IPS-18c (cell line): ENCODE measurements at regions not wholly inside any gene's neighbourhood (a gene's known extent, or its start where the extent isn't known, plus 50 kb on each side); places are given as distances from the start of the nearest gene placed in this dataset.

ENCODE experiments used
- H3K4me3 ChIP-seq: 2 replicates; pipeline ENCODE4 v1.7.0; 2013; ENCODE audit warnings: low read depth, mild to moderate bottlenecking, low read length, moderate library complexity; ENCODE audit not compliant: insufficient read depth
- H3K9me3 ChIP-seq: one replicate; pipeline ENCODE4 v1.6.1; 2013; ENCODE audit warnings: mild to moderate bottlenecking, low read length, moderate library complexity; ENCODE audit not compliant: control insufficient read depth, insufficient read depth

DNA sequence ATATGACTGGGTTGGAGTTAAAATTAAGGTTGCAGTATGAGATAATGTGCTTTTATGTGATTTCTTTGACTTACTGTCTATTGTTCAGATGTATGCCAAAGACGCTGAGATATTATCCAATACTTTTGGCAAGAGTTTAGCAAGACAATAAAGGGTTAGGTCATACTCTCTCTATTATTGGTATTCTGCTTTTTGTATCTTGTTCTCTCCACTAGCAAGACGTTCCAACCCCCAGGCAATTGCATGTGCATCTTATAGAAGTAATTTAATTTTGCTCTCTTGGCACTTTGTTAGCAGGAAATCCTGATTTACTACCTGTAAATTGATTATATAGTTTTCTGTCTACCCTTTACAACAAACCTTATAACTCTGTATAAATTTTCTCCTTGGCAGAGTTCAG lies 1093.6 kb downstream of the CDH9 start:
- Histone ChIP-seq H3K4me3 (no peak overlapping the region), H3K9me3 (no peaks in the 10 kb centered on the region)

DNA sequence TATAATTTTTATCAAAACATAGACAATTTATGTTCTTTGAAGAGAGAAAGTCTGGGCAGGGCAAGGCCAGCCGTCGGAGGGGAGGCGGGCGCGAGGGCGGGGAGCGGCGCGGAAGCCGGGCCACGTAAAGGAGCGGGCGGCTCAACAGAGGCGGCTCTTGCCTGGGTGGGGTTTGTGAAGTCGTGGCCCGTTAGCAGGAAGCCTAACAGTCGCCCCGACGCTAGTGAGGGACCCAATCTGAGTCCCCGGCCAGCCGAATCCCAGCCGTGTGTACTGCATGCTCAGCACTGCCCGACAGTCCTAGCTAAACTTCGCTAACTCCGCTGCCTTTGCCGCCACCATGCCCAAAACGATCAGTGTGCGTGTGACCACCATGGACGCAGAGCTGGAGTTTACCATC lies 1129.2 kb downstream of the CDH9 start:
- Histone ChIP-seq H3K9me3 (peaks cover 2% of the 10 kb centered on the region), H3K4me3 (no peak overlapping the region)

DNA sequence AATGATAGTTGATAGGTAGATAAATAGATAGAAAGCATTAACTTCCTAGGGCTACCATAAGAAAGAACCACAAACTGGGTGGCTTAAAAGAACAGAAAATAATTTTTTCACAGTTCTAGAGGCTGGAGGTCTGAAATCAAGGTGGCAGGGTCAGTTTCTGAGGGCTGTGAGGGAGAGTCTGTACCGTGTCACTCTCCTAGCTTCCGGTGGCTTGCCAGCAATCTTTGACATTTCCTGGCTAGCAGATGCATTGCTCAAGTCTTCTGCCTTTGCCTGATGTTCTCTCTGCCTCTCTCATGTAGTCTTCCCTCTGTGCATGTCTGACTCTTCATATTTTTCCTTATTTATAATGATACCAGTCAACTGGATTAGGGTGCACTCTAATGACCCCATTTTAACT lies 1132.7 kb downstream of the CDH9 start:
- no peak overlapping the region for H3K4me3 ChIP-seq
- H3K9me3 ChIP-seq: no peaks in the 10 kb centered on the region

DNA sequence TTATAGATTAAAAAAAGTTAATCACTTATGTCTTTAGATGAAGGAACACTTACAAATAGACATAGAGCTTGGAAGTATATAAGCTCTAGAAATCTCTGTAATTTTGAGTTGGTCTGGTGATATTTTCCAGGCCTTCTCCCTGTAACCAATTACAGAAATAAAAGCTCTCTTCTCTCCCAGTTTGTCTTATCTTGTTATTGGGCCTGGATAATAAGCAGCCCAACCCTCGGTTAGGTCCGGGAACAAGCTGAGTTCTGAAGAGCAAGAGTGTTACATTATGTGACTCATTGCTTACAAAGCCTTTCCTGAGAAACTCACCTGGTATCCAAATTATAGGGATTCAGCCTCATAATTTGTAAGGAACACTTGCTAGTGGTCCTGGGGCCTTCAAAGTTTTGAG lies 1146.2 kb downstream of the CDH9 start:
- Histone ChIP-seq H3K9me3 (peaks cover 3% of the 10 kb centered on the region), H3K4me3 (no peak overlapping the region)

DNA sequence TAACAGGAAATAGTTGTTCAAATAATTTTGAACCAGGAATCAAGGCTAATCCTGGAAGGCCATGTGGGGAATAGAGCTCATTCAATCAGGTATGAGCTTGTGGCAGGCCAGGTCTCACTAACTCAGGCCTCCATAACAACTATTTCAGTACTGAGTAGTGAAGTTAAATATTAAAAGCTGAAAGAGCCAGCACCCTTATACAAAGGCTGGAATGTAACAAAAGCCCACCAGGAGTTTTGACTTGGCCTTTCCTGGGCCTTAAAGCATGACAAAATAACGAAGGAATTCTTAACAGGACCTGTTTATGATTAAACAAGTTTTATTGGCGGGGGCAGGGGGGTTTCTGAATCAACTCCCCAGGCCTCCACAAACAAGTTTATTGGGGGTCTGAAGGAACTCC lies 1146.7 kb downstream of the CDH9 start:
- H3K9me3 ChIP-seq: peaks cover 3% of the 10 kb centered on the region

DNA sequence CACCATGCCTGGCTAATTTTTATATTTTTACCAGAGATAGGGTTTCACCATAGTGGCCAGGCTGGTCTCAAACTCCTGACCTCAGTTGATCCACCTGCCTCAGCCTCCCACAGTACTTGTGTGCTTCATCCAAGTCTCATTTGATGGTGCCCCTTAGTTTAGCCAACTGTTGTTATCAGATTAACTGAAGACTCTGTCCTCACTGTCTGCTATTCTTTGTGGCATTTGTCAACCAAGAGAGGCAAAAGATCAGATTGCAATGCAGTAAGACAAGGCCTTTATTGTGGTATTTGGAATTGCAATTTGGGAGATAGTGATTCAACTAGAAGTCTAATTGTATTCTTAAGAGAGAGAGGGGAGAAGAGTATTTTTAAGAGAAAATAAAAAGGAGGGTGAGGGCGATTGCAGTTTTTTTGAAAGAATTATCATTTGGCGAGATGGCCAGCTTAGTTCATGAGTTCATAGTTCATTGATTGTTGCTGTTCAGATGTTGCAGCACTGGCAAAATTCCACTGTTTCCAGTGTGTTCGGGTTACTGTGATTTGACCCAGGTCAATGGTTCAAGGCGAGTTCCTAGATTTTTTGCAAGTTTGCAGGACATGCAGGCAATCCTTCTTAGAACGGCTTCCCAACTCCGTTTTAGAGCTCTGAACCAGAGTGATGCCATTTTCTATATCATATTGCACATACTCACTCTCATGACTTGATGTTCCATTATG lies 1156.9 kb downstream of the CDH9 start:
- H3K4me3 ChIP-seq: no peak overlapping the region
- H3K9me3 ChIP-seq: no peaks in the 10 kb centered on the region

More for the DNA sequence above, 1146.7 kb downstream of the CDH9 start:
- H3K4me3 ChIP-seq: no peak overlapping the region

DNA sequence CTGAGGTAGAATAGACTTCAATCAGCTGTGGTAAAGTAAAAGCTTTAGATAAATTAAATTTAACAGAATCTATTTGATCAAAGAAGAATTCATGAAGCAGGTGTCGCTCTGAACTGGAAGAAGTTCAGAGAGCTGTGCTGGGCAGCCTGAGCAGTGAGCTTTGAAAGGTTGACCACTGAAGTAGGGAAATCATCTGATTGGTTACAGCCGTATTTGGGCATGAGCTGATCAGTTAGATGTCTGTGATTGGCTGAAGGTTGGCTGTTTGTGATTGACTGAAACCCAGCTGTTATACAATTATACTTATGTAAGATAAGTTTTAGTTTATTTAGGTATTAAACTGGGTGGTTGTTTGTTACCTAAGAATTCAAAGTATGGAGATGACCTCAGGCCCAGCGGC lies 1174.6 kb downstream of the CDH9 start:
- H3K9me3 ChIP-seq: no peaks in the 10 kb centered on the region
- H3K4me3 ChIP-seq: no peak overlapping the region

DNA sequence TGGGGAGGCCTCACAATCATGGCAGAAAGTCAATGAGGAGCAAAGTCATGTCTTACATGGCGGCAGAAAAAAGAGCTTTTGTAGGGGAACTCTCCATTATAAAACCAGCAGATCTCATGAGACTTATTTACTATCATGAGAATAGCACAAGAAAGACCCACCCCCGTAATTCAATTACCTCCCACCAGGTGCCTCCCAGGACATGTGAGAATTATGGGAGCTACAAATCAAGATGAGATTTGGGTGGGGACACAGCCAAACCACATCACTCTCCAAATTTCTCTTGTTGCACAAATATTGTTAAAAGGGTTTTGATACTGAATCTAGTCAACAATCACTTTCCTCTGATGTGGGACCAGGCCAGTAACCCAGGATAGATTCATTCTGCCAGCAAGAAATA lies 1176.1 kb downstream of the CDH9 start:
- H3K4me3 ChIP-seq: no peak overlapping the region
- H3K9me3 ChIP-seq: no peaks in the 10 kb centered on the region

DNA sequence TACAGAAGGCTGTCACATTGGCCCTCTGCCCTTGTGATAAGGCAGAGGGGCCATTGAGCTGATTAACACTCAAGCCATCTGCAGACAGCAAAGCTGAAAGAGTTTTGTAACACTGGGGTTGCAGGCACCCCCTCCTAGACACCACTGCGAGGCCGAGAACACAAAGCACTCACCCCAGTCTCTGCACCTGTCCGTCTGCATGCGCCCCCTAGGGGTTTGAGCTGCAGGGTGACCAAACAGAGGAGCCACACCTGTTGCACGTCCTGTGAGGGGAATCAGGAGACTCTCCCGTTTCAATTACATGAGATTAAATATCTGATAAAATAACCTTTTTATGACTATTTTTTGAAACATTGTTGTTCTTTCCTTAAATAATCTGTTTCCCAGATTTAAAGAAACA lies 1180.4 kb downstream of the CDH9 start:
- H3K4me3 ChIP-seq: no peak overlapping the region
- no peaks in the 10 kb centered on the region for H3K9me3 ChIP-seq

DNA sequence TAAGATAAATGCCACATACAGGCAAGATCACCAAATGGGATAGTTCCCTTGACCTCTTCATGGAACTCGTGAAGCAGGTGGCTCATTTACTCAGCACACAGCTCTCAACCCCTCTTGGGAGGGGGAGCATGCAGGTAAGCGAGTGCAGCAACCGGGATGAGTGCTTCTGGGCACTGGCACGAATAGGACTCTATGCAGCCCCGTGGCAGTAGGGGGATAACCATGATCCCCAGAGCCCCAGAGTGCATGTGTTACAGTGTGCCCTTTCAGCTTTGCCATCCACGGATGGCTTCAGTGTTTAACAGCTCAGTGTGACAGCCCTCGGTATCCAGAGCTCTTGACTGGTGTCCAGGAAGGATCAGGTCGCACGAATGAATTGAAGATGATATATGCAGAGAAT lies 1187.1 kb downstream of the CDH9 start:
- H3K4me3 ChIP-seq: no peak overlapping the region
- H3K9me3 ChIP-seq: no peaks in the 10 kb centered on the region

DNA sequence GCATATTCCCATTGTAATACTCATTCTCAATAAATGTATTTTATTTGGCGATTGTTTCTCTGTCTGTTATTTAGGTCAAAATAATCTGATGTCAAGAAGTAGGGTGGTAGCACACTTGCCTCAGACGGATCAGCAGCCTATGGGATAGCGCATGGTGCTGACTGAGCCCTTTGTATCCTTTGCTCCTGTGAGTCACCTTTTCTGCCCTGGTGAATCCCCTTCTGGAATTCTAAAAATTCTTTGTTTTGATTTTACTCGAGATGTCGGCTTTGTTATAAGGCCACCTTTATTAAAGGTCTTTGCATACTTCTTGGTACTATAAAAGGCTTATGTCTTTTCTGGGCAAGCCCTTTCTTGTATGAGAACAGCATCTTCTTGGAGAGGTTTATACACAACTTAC lies 1187.8 kb downstream of the CDH9 start:
- H3K9me3 ChIP-seq: no peaks in the 10 kb centered on the region

DNA sequence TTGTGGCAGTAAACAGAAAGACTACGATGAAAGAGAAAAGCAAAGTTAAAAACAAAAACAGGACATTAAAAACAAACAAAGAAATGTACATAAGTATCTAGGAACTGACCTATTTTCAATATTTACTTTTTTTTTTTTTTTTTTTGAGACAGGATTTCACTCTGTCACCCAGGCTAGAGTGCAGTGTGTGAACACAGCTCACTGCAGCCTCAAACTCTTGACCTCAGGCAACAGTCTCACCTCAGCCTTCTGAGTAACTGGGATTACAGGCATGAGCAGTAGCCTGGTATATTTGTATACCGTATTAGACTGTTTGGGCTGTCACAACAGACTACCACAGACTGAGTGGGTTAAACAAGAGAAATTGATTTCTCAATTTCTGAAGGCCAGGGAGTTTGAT lies 1189.1 kb downstream of the CDH9 start:
- Histone ChIP-seq H3K4me3 (no peak overlapping the region), H3K9me3 (no peaks in the 10 kb centered on the region)

More for the DNA sequence above, 1187.8 kb downstream of the CDH9 start:
- no peak overlapping the region for H3K4me3 ChIP-seq

DNA sequence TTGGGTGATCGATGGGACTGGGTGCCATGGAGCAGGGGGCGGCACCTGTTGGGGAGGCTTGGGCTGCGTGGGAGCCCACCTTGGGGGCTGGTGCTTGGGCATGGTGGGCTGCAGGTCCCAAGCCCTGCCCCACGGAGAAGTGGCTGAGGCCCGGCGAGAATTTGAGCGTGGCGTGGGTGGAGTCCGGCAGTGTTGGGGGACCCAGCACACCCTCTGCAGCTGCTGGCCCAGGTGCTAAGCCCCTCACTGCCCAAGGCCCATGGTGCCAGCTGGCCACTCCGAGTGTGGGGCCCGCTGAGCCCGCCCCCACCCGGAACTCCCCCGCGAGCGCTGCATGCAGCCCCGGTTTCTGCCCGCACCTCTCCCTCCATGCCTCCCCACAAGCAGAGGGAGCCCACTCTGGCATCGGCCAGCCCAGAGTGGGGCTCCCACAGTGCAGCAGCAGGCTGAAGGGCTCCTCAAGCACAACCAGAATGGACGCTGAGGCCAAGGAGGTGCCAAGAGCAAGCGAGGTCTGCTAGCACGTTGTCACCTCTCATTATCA lies 1178.6 kb upstream of the CDH10 start:
- Histone ChIP-seq H3K4me3 (no peak overlapping the region), H3K9me3 (peaks cover 3% of the 10 kb centered on the region)
